Fibroblast of the conjunctiva (primary cell): ENCODE measurements at regions not wholly inside any gene's neighbourhood (a gene's known extent, or its start where the extent isn't known, plus 50 kb on each side); places are given as distances from the start of the nearest gene placed in this dataset.

Experiments
- DNase-seq: peaks from one replicate; pipeline ENCODE4 v3.0.0-alpha.2; 2010; ENCODE audit warnings: low read depth

GRCh38 chr11:131121426-131122333, 205.4 kb upstream of the SNX19 start:
- no peak for DNase-seq

- DNase-seq = no peak
Observed at GRCh38 chr11:131122448-131122847, 206.2 kb upstream of the SNX19 start.

- DNase-seq = no peak
Observed at GRCh38 chr11:131129474-131129873, 213.2 kb upstream of the SNX19 start.

- no peak for DNase-seq
Observed at GRCh38 chr11:131135611-131136010, 219.3 kb upstream of the SNX19 start.

- DNase-seq = no peak
Observed at GRCh38 chr11:131136486-131136885, 220.2 kb upstream of the SNX19 start.

- DNase-seq = no peak
Observed at GRCh38 chr11:131137046-131137445, 220.8 kb upstream of the SNX19 start.

GRCh38 chr11:131138731-131139130, 222.5 kb upstream of the SNX19 start:
- no peak for DNase-seq

- no peak for DNase-seq
Observed at GRCh38 chr11:131145791-131146190, 224.6 kb upstream of the NTM start.

GRCh38 chr11:131146827-131147490, 223.5 kb upstream of the NTM start:
- no peak for DNase-seq

GRCh38 chr11:131154351-131154750, 216.1 kb upstream of the NTM start:
- no peak for DNase-seq

- DNase-seq = no peak
Observed at GRCh38 chr11:131157678-131158077, 212.7 kb upstream of the NTM start.

GRCh38 chr11:131160846-131161245, 209.6 kb upstream of the NTM start:
- no peak for DNase-seq

GRCh38 chr11:131163613-131164012, 206.8 kb upstream of the NTM start:
- DNase-seq = no peak

GRCh38 chr11:131165036-131165435, 205.4 kb upstream of the NTM start:
- DNase-seq = no peak

GRCh38 chr11:131168839-131169713, 201.3 kb upstream of the NTM start:
- DNase-seq = no peak

GRCh38 chr11:131172011-131172410, 198.4 kb upstream of the NTM start:
- DNase-seq = no peak

GRCh38 chr11:131178020-131178419, 192.4 kb upstream of the NTM start:
- DNase-seq = no peak

- no peak for DNase-seq
Observed at GRCh38 chr11:131178596-131178995, 191.8 kb upstream of the NTM start.

GRCh38 chr11:131179836-131180235, 190.6 kb upstream of the NTM start:
- DNase-seq = no peak

GRCh38 chr11:131185915-131186314, 184.5 kb upstream of the NTM start:
- no peak for DNase-seq

- DNase-seq = no peak
Observed at GRCh38 chr11:131186629-131187101, 183.8 kb upstream of the NTM start.

GRCh38 chr11:131190446-131190845, 180.0 kb upstream of the NTM start:
- no peak for DNase-seq
